GM12878 (cell line): ENCODE measurements at regions not wholly inside any gene's neighbourhood (a gene's known extent, or its start where the extent isn't known, plus 50 kb on each side); places are given as distances from the start of the nearest gene placed in this dataset.

ENCODE experiments used
- NR2C2 ChIP-seq: IDR thresholded peaks from 2 replicates; pipeline ENCODE4 v1.6.1; 2011; ENCODE audit warnings: borderline replicate concordance, low read depth; ENCODE audit not compliant: control insufficient read depth, insufficient read length
- POLR2A ChIP-seq: IDR thresholded peaks from 2 replicates; pipeline ENCODE4 v1.6.1; 2011; ENCODE audit warnings: low read depth, mild to moderate bottlenecking, low read length
- RCOR1 ChIP-seq: conservative IDR thresholded peaks from 2 replicates; pipeline ENCODE4 v1.6.1; 2012; ENCODE audit warnings: low read depth, low read length, improper control_type of control experiment
- TF ChIP-seq, protein P1 (sequence below), 3 experiments: IDR thresholded peaks in 2 of 3; conservative IDR thresholded peaks in 1 of 3; 2 replicates each; pipeline ENCODE4 v1.5.1; 2011; ENCODE audit warnings: low read depth in 3 of 3, low read length in 3 of 3, mild to moderate bottlenecking in 3 of 3, control low read depth in 2 of 3, moderate library complexity in 2 of 3, inconsistent platforms in 1 of 3, mixed read lengths in 1 of 3; ENCODE audit not compliant: control insufficient read depth in 2 of 3, insufficient read depth in 1 of 3; ENCODE audit errors: extremely low read depth in 1 of 3

DNA sequence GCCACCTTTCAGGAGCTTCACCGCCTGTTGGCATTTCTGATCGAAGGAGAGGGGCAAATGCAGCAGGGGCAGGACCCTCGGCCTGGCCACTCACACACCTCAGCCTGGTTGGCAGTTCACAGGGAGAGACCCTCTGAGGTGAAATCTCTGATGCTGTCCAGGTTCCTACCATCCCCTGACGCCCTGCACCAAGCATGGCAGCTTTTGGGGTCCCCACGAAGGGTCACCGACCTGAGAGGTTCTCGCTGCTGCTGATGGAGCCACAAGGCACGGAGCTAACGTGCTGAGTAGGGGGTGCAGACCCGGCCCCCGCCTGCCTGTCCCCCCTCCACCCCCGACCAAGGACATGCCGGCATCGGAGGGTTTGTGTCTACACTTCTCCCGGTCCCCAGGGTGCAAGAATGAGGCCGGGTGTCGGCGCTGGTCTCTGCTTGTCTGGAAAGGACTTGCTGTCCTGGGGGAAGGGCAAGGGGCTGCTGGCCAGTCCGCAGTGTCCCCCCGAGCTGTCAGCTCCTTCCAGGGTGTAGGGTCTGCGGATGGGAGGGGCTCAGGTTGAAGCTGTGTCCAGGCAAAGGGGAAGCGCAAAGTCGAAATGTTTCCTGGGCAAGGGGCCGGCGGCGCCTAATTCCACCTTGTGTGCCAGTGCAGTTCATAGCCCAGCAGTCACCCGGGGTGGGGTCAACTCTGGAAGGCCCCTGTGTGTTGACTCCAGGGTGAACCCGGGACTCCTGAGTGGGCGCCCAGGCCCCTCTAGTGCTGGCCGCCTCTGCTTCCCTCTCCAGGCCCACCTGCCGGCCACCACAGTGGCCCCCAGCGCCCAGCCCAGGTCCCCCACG is 132.6 kb downstream of the DNAJB6 start:
- TF ChIP-seq, protein P1, sequence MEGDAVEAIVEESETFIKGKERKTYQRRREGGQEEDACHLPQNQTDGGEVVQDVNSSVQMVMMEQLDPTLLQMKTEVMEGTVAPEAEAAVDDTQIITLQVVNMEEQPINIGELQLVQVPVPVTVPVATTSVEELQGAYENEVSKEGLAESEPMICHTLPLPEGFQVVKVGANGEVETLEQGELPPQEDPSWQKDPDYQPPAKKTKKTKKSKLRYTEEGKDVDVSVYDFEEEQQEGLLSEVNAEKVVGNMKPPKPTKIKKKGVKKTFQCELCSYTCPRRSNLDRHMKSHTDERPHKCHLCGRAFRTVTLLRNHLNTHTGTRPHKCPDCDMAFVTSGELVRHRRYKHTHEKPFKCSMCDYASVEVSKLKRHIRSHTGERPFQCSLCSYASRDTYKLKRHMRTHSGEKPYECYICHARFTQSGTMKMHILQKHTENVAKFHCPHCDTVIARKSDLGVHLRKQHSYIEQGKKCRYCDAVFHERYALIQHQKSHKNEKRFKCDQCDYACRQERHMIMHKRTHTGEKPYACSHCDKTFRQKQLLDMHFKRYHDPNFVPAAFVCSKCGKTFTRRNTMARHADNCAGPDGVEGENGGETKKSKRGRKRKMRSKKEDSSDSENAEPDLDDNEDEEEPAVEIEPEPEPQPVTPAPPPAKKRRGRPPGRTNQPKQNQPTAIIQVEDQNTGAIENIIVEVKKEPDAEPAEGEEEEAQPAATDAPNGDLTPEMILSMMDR (IDR thresholded peaks at IDR 0.05 in 2 of 3, conservative IDR thresholded peaks at IDR 0.05 in 1 of 3; ENCODE audit: control insufficient read depth in 2 of 3, extremely low read depth in 1 of 3, insufficient read depth in 1 of 3, low read depth in 3 of 3, low read length in 3 of 3), result no peak
- TF ChIP-seq POLR2A, result no peak
- no peak for TF ChIP-seq RCOR1
- no peak for TF ChIP-seq NR2C2
